ENCODE measurements at regions not wholly inside any gene's neighbourhood (a gene's known extent, or its start where the extent isn't known, plus 50 kb on each side); places are given as distances from the start of the nearest gene placed in this dataset.

DNA sequence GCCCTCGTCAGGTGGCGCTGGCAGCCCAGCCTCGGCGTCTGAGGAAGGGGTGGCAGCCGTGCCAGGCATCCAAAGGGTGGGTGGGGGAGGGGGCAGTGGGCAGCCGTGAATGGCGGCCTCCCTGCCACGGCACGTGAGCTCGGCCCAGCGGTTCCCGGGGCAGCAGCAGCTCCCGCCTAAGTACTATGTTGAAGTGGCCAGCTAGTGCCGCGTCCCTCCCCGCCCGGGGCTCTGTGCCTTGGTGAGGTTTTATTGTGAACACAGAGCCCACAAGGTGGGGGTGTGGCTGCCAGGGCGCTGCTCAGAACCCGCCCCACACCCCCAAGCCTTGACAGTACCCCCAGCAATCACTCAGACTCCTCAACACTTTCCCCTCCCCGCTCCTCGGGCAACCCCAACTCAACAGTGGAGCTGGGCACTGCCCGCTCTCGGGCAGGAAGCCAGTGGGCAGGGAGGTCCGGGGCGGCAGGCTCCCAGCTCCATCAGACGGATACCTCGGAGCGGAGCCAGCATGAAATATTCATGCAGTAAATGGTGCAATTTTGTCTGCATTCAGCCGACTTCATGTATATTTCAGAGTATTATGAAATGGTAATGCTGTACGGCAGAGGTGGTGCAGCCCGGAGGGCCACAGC, 80.4 kb downstream of the ENGASE start:
- Histone ChIP-seq H3K36me3 (replicated peaks in 1 of 2; ENCODE audit: insufficient read depth in 1 of 2, low read depth in 2 of 2) (no peaks in the 10 kb centered on the region), H3K27ac (no peak overlapping the region), H3K9me3 (no peaks in the 10 kb centered on the region), H3K4me1 (no peaks in the 10 kb centered on the region), H3K27me3 (no peaks in the 10 kb centered on the region), H3K4me3 (no peak overlapping the region)
- WGBS, 2 donors, result 48 to 67% methylated on average over 19 to 27 of the region's 31 CpGs
- ATAC-seq, result no peak
- TF ChIP-seq, protein P1, sequence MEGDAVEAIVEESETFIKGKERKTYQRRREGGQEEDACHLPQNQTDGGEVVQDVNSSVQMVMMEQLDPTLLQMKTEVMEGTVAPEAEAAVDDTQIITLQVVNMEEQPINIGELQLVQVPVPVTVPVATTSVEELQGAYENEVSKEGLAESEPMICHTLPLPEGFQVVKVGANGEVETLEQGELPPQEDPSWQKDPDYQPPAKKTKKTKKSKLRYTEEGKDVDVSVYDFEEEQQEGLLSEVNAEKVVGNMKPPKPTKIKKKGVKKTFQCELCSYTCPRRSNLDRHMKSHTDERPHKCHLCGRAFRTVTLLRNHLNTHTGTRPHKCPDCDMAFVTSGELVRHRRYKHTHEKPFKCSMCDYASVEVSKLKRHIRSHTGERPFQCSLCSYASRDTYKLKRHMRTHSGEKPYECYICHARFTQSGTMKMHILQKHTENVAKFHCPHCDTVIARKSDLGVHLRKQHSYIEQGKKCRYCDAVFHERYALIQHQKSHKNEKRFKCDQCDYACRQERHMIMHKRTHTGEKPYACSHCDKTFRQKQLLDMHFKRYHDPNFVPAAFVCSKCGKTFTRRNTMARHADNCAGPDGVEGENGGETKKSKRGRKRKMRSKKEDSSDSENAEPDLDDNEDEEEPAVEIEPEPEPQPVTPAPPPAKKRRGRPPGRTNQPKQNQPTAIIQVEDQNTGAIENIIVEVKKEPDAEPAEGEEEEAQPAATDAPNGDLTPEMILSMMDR (IDR thresholded peaks at IDR 0.05), result no peak
- no peak for TF ChIP-seq POLR2A (IDR thresholded peaks at IDR 0.05)
- intact Hi-C loops (cut with DNase I), result no loop called here
- DNase-seq, result no peak

DNA sequence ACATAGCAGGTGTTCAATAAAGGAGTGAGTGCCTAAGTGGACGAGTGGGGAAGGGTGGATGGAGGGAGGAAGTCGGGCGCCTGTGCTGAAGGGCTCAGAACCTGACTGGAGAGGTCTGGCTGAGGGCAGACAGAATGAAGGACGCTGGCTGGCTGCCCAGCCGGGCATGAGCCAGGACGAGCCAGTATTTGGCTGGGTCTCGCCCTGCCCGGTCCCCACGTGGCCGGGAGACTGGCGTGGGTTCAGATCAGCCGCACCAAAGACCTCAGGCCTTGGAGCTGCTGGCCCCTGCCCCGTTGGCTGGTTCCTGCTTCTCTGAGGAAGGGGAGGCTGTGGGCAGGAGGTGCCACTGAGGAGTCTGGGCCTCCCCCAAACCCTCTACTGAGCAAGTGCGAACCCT, 79.8 kb downstream of the ENGASE start:
- DNase-seq, result peak; percentile 38 to 67 (median 54)
- H3K4me1 ChIP-seq, result no peaks in the 10 kb centered on the region
- no peaks in the 10 kb centered on the region for H3K9me3 ChIP-seq
- H3K4me3 ChIP-seq, result no peak overlapping the region
- H3K27me3 ChIP-seq, result no peaks in the 10 kb centered on the region
- intact Hi-C loops (cut with DNase I), result no loop called here
- peak; percentile 41 for ATAC-seq
- no peak for TF ChIP-seq POLR2A (IDR thresholded peaks at IDR 0.05)
- TF ChIP-seq, protein P1 (IDR thresholded peaks at IDR 0.05), result no peak
- no peaks in the 10 kb centered on the region for H3K36me3 ChIP-seq (replicated peaks in 1 of 2; ENCODE audit: insufficient read depth in 1 of 2, low read depth in 2 of 2)
- WGBS, 2 donors, result 22 to 43% methylated on average over 3 to 13 of the region's 14 CpGs
- no peak overlapping the region for H3K27ac ChIP-seq

DNA sequence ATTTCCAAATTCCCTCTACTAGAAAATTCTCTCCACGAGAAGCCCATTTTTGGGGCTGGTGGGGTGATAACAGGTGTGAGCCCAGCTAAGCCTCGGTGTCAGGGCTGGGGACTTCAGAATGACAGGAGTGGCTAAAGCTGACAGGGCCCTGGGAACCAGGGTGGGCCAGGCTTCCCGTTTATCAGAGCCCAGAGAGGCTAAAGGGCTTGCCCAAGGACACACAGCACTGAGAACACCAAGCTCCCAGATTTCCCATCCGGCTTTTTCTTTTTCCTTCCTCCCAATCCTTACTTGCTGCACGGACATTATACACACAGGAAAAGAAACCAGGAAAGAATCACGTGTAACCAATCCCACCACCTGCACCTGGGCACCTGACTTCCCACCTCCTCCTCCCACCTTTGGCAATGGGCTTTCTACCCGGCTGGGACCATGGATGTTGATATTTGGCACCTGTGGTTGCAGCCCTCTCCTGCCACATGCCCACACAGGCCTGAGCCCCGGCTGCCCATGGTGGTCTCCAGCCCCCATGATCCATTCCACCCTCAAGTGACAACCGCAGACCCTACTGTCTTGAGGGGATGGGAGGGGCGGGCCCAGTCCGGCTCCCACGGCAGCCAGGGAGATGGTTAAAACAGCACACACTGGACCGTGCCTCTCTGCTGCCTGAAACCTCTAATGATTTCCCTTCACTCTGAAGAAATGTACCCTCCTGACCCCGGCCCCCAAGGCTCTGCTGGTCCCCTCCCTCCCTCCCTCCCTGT, 78.9 kb downstream of the ENGASE start:
- Histone ChIP-seq H3K27me3 (no peaks in the 10 kb centered on the region), H3K27ac (no peak overlapping the region), H3K36me3 (replicated peaks in 1 of 2; ENCODE audit: insufficient read depth in 1 of 2, low read depth in 2 of 2) (no peaks in the 10 kb centered on the region), H3K9me3 (no peaks in the 10 kb centered on the region), H3K4me3 (no peak overlapping the region), H3K4me1 (no peaks in the 10 kb centered on the region)
- intact Hi-C loops (cut with DNase I), result no loop called here
- ATAC-seq (no peak), DNase-seq (no peak)
- WGBS, 2 donors, result 33 to 42% methylated on average over 12 to 13 of the region's 14 CpGs
- no peak for TF ChIP-seq POLR2A (IDR thresholded peaks at IDR 0.05)
- TF ChIP-seq, protein P1 (IDR thresholded peaks at IDR 0.05), result no peak

DNA sequence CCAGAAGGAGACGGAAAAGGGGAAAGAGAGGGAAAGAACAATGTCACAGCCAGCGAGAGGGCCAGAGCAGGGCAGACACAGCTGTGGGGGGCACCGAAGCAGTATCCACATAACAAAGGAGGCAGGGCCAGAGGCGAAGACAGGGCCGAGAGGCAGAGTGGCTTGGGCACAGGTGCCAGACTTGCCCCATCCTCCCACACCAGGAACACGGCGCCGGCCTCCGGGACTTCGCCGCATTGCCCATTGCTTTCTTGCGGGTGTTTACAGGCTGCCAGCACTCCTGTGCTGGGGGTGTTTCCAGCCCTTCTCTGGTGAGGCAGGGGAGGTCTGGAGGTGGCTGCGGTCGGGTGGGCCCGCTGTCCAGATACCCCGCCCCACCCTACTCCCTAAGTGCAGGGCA, 78.0 kb downstream of the ENGASE start:
- 28% methylated on average over 8 to 16 of the region's 16 CpGs for WGBS, 2 donors
- no peaks in the 10 kb centered on the region for H3K27me3 ChIP-seq
- no peak for ATAC-seq
- H3K27ac ChIP-seq, result no peak overlapping the region
- DNase-seq, result no peak
- intact Hi-C loops (cut with DNase I), result no loop called here
- no peaks in the 10 kb centered on the region for H3K4me1 ChIP-seq
- H3K9me3 ChIP-seq, result no peaks in the 10 kb centered on the region
- no peak overlapping the region for H3K4me3 ChIP-seq
- TF ChIP-seq, protein P1 (IDR thresholded peaks at IDR 0.05), result no peak
- no peak for TF ChIP-seq POLR2A (IDR thresholded peaks at IDR 0.05)
- no peaks in the 10 kb centered on the region for H3K36me3 ChIP-seq (replicated peaks in 1 of 2; ENCODE audit: insufficient read depth in 1 of 2, low read depth in 2 of 2)

All from body of pancreas (tissue), 4 donors.